Panc1 (cell line): ENCODE measurements at regions not wholly inside any gene's neighbourhood (a gene's known extent, or its start where the extent isn't known, plus 50 kb on each side); places are given as distances from the start of the nearest gene placed in this dataset.

ENCODE experiments used
- POLR2AphosphoS5 ChIP-seq: IDR thresholded peaks from 2 replicates; pipeline ENCODE4 v1.6.1; 2012; ENCODE audit warnings: mild to moderate bottlenecking, low read depth, low read length, moderate library complexity
- TCF7L2 ChIP-seq: IDR thresholded peaks from 2 replicates; pipeline ENCODE4 v1.6.1; 2011; ENCODE audit warnings: mild to moderate bottlenecking, low read depth, low read length, inconsistent platforms
- TF ChIP-seq, protein P1 (sequence below): fragments of 450-650 bp; IDR thresholded peaks from 2 replicates; pipeline ENCODE4 v1.5.1; 2017; ENCODE audit warnings: mild to moderate bottlenecking

GRCh38 chr2:196516564-196516963 is 123.0 kb upstream of the CCDC150 start:
- no peak for TF ChIP-seq TCF7L2
- TF ChIP-seq, protein P1, sequence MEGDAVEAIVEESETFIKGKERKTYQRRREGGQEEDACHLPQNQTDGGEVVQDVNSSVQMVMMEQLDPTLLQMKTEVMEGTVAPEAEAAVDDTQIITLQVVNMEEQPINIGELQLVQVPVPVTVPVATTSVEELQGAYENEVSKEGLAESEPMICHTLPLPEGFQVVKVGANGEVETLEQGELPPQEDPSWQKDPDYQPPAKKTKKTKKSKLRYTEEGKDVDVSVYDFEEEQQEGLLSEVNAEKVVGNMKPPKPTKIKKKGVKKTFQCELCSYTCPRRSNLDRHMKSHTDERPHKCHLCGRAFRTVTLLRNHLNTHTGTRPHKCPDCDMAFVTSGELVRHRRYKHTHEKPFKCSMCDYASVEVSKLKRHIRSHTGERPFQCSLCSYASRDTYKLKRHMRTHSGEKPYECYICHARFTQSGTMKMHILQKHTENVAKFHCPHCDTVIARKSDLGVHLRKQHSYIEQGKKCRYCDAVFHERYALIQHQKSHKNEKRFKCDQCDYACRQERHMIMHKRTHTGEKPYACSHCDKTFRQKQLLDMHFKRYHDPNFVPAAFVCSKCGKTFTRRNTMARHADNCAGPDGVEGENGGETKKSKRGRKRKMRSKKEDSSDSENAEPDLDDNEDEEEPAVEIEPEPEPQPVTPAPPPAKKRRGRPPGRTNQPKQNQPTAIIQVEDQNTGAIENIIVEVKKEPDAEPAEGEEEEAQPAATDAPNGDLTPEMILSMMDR, result no peak
- TF ChIP-seq POLR2AphosphoS5, result no peak
